ENCODE measurements at regions not wholly inside any gene's neighbourhood (a gene's known extent, or its start where the extent isn't known, plus 50 kb on each side); places are given as distances from the start of the nearest gene placed in this dataset.
"Not testable (repeated sequence)": the region's sequence is repeated elsewhere in the genome, so short reads cannot be mapped to it uniquely, and the experiment has no call there.

DNA sequence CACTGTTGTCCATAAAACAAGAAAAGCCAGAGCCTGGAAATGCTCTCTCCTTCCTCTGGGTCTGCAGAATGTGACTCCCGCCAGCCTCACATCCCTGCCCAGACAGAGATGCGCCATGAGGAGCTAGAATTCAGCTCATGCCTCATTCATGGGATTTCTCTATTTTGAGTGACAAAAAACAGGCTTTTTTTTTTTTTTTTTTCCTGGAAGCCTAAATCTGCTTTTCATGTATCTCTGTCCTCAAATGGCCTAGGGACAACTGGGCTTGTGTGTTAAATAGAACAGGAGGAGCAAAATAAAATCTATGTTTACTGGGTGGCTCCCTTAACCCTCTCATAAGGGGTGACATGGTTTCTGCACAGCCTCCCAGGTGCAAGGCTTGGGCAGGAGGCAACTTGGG lies 679.7 kb upstream of the AUTS2 start:
- no peak for DNase-seq (ENCODE audit: low spot score)

DNA sequence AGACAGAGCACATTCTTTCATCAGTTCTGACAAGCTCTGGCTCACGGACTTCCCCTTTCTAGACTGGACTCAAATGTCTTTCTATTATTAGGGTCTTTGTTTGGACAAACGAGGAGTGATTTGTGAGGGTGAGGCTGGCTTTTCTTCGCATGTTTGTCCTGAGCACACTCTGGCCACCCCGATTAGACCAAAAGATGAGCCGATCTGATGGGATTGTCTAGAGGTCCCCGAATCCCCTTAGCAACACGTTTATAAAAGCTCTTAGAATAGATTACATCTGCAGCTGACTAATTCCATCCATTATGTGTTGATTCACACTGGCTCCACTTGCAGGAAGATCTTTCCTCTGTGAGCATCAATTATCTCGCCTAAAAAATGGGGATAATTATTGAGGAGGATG lies 675.4 kb upstream of the AUTS2 start:
- no peak for DNase-seq (ENCODE audit: low spot score)

DNA sequence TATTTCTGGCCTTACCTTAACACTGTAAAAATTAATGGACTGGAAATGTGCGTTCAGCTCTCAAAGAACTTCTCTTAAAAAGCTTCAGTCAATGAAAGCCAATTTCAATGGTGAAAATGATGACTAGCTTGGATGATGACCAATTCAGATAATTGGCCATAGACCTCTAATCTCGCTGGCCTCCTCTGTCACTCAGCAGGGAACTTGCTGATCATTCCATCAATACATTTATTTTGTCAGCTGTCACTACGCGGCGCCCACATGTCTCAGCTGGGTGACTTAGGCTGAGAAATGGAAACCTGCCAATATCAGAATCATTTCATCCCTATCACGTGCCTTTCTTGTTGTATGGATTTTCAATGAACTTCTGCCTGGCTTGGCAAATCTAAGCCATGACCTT lies 673.0 kb upstream of the AUTS2 start:
- DNase-seq (ENCODE audit: low spot score) = no peak

DNA sequence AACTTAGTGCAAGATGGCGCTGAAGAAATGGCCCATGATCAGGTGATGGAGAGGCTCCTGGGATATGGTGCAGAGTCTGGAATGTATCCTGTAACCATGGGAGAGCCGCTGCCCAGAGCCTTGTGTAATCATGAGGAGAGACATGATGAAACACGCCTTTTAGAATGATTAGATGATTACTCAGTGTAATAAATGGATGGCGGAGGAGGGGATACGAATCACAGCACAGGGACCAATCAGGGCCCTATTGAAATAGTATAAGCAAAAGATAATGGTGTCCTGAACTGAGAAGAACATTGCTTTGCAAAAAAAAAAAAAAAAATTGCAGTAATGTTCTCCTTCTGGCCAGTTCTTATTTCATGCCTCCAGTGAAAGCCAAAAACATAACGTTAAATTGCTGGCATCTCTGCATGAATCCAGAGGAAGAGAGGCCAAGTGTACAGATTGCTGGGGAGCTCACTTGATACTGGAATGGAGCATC lies 668.5 kb upstream of the AUTS2 start:
- no peak for DNase-seq (ENCODE audit: low spot score)

DNA sequence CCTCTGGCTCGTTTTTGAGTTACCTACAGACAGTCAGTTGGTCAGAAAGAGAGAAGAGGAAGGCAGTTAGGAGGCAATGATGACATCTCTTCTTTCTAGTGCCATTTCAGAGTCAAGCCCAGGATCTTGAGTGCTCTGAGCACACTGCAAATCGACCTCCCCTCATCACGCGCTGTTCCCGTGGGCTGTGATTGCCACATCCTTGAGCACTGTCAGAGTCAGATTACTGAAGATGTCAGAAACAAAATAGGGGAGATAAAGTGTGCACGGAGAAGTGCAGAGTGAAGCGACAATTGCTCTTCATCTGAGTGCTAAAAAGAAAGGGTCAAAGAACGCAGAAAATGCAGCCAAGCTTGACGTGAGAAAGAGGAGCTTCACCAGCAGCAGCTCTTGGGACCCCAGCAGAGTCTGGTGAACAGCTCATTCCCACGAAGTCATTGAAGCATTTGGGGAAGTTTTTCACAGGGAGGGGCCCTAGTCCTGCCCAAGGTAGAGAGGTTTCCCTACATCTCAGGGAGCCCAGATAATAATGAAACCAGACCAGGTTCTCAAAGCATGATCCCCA lies 661.7 kb upstream of the AUTS2 start:
- no peak for DNase-seq (ENCODE audit: low spot score)

DNA sequence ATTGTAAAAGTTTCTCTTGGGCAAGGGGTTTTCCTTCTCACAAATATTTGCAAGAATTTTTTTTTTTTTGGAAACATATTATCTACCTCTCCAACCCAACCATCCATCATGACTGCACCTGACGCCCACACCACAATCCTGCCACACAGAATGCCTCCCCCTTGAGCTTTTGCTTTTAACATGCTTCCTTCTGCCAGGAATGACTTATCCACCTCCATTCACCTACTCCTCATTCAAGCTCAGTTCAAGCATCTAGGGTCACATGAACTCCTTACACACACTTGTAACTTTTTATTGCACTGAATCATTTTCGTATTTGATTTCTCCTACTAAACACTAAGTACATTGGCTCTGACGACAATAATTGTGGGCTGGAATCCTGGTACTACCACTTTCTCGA lies 660.1 kb upstream of the AUTS2 start:
- no peak for DNase-seq (ENCODE audit: low spot score)

DNA sequence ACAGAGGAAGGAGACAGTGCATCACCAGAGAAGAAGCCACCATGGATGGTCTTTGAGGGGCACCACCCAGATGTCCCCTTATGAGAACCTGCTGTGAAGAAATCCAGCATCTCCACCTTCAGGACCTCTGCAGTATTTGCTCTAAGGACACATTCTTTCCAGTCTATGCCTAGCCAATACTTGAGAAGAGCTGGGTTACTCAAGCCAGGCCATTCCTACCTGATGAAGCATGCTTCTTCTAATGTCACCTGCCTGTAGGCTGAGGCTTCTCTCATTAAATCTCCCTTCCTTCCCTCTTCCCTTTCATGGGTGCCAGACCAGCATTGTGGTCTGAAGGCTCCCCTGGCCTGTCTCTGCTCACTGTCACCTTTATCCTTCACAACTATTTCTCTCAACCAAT lies 654.5 kb upstream of the AUTS2 start:
- DNase-seq (ENCODE audit: low spot score) = no peak

DNA sequence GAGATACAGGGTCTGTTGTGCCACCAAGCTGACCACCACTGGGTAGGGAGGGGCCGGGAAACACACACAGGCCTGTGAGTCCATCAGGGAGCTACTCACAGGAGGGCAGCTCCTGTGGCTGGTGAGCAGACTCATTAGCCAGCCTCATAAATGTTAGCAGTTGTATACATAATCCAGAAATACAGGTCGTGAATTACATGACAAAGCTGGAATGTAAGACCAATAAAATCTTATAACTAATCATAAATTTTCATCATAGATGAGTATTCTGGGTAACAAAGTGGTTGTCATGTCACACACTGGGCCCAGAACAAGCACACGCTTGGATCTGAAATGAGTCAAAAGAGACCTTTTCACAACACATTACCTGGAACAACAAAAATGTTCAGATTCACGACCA lies 642.6 kb upstream of the AUTS2 start:
- no peak for DNase-seq (ENCODE audit: low spot score)

DNA sequence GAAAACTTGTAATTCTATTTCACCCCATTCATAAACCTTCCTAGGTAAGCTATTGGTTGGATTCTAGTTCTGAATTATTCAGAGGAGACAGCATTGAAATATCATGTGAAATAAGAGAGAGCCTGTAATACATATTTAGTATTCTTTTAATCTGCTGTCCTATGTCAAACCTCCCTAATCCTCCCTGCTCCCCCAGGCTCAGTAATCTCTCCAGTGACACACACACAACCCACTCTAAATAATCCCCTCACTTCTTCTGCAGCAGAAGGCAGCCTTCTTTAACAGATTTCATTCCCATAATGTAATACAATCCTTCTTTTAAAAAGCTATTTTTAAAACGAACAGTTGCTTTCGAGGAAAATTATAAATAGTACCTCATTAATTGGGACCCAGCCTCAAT lies 639.7 kb upstream of the AUTS2 start:
- DNase-seq (ENCODE audit: low spot score) = no peak

DNA sequence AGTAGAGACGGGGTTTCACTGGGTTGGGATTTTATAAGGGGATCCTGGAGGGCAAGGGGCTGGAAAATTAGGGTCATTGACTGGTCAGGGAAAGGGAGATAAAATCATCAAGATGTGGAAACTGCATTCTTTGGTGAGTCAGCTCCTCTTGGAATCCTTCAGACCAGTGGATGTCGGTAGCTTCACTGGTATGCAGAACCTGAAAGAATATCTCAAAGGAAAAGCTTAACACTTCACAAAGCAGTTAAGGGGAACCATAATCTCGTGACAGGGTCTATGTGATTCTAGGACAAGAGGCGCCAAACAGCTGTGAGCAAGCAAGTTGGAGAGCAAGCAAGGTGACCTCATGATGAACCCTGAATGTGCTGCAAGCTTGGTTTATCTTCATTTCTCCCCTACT lies 634.7 kb upstream of the AUTS2 start:
- DNase-seq (ENCODE audit: low spot score) = no peak

DNA sequence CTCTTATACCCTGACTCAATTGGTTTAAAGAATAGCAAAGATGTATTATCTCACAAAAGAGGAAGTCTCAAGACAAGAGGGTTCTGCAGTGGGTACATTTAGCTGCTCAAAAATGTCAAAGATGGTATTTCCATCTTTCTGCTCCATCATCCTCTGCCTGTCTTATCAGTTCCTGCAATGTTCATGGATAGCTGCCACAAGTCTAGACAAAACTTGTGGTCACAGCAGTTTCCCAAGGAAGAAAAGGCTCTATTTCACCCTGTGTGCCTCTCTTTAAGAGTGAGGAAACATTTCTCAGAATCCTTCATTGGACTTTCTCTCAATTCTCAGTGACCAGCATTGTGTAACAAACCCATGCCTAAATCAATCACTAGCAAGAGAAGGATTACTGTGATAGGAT lies 634.2 kb upstream of the AUTS2 start:
- DNase-seq (ENCODE audit: low spot score) = no peak

DNA sequence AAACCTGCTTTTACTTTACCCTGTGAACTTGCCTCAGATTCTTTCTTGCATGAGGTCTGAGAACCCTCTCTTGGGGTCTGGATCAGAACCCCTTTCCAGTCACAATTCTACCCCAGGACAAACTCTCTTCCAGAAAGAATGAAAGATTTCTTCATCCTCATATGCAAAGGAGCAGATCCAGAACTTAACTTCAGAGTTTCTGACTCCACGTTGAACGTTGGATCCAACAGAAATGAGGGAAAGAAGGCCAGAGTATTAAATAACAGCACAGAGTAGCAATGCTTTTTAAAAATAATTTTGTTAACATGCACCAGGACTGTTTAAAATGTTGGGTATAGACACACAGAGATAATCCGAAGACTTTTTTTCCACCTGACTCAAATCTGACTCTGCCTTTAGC lies 632.9 kb upstream of the AUTS2 start:
- no peak for DNase-seq (ENCODE audit: low spot score)

DNA sequence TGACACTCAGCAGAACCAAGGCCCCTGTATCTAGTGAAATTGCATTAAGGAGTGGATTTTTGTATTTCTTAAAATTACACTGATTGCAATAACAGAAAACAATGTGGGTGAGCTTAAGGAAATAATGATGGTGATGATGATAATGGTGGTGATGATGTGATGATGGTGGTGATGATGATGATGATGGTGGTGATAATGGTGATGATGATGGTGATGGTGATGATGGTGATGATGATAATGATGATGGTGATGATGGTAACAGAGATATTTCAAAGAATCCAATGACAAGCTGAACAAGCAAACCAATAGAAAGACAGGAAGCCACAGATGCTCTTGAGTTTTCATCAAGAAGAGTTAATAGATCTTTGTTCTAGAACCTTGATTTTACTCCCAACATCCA lies 630.7 kb upstream of the AUTS2 start:
- DNase-seq (ENCODE audit: low spot score) = no peak

DNA sequence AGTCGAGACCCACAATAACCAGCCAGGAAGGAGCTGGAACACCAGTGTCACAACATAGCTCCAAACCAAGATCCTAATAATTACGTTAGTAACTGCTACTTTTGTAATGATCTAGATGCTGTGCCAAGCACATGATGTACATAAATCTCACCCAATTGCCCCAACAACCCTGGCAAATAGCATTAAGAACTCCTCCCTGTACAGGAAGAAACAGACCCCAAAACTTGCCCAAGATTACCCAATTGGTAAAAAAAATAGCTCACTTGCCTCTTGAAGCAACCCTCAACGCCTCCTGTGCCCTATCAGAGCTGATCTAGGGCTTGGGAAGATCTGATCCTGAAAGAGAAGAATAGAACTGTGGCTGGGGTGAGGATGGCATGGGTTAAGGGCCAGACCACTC lies 628.7 kb upstream of the AUTS2 start:
- DNase-seq (ENCODE audit: low spot score) = no peak

DNA sequence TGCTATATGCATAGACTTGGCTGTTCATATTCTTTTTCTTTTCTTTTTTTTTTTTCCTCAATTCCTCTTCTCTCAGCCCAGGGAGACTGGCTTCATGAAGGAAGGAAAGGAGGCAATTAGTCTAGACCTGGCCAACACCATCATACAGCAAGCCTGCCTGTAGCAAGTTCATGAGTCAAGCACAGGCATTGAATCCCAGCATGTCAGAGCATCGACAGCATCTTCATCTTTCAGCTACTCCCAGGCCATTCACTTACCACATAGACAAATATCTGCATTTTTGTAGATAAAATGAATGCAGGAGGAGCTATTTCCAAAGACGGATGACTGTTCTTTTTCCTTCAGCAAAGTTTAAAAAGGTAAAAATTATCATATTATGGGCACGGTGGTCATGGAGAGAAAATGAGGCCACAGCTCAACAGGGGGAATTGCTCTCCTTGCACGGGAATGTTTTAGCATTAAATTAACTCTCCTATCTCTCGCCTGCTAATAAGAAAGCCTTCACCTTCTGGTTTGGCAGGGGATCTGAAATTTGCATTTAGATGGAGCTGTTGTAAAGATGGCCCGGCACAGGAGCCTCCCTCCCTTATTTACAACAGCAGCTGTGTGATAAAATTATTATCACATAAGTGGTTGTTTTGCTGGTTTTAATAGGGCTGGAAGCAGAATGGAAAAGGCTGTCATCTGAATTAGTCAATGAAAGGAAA lies 626.5 kb upstream of the AUTS2 start:
- no peak for DNase-seq (ENCODE audit: low spot score)

DNA sequence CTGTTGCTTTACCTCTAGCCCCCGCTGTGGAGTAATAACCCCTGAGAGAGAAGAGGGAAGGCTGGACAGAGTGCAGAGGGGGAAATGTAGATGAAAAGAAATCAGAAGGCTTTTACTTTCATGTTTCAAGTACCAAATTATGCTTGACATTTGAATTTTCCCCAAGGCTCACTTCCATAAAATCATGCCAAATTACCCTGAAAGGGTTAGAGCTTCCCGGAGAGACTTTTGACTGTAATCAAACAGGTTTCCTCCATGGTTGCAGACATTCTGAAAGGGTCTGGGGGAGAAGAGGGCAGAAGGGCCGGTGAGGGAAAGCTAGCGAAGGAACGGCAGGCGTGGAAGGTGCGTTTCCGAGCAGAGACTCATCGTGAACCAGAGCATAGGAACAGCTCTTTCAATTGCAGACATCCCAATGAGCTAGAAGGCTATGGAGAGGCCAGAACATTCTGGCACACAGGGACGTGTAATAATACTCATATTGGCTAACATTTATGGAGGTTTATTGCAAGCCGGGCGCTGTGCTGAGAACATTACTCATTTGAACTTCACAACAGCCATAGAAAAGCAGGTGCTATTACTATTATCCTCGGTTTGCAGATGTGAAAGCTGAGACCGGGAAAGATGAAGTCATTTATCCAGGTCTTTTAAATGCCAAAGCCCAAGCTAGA lies 620.8 kb upstream of the AUTS2 start:
- DNase-seq (ENCODE audit: low spot score) = no peak

DNA sequence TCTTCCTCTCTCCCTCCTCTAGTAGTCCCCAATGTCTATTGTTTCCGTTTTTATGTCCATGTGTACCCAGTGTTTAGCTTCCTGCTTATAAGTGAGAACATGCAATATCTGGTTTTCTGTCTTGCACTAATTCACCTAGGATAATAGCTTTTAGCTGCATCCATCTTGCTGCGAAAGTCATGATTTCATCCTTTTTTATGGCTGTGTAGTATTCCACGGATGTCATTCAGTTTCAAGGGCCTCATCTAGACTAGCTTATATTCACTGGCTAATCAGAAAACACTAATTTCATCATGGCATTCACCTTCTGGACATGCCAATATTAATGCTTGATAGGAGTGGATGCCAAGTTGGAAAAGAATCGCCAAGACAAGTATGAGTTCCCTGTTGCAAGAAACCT lies 619.6 kb upstream of the AUTS2 start:
- DNase-seq (ENCODE audit: low spot score) = no peak

DNA sequence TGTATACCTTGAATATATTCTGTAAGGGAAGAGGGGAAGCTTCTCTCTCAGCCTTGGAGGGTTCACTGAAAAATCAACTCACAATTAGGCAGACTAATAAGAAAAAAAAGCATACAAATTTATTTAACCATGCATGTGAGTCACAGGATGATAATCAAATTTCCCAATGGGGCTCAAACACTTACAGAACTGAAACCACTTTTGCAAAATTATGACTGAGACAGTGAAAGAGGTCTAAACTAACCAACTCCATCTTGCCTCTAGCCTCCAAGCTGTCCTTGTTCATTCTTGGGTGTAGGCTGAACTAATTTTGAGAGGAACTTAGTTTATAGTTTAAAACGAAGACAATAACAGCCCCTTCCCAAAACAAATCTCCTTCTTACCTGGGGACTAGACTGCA lies 618.3 kb upstream of the AUTS2 start:
- no peak for DNase-seq (ENCODE audit: low spot score)

DNA sequence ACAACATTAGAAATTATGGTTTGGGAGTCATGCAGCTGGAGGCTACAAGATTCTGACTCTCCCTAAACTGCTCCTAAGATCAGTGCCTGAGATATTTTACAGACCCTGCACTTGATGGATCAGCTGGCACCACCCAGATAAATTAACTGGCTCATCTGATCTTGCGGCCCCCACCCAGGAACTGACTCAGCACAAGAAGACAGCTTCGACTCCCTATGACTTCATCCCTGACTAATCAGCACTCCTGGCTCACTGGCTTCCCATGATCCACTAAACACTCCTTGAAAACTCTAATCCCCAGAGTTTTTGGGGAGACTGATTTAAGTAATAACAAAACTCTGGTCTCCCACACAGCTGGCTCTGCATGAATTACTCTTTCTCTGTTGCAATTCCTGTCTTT lies 617.8 kb upstream of the AUTS2 start:
- not testable (repeated sequence) for DNase-seq (ENCODE audit: low spot score)

DNA sequence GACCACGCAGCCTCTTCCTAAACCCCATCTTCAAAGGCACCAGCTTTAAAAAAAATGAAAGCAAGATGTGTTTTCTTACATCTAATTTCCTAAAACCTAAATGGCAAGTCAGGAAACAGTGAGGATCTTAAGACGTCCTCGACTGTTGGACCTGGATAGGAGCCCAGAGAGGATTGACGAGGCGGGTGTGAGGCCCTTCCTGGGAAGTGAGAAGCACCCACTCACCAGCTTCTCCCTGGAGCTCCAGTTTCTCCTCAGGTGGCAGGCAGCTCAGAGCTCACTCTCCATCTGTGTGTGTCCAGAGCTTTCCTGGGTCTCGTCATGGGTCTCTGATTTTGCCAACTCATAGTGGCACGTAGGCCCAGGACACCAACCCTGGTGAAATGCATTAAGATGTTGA lies 614.0 kb upstream of the AUTS2 start:
- DNase-seq (ENCODE audit: low spot score) = no peak

DNA sequence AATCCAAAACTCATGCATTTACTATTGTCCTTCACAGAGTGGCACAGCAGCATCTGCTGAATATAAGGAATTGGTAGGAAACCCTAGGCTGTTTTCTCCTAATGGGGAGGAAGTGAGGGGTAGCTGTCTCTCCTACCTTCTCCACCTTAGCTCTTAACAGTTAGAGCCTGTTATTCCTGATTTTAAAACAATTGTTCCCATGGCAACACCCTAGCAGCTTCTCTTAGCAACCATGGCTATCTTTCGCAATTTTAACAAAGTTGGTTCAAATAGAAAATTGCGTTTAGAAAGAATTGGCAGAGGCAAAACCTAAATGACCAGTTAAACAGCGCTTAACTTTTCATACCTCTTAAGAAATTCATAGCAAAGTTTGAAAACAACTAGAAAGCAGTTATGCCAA lies 603.4 kb upstream of the AUTS2 start:
- DNase-seq (ENCODE audit: low spot score) = no peak

DNA sequence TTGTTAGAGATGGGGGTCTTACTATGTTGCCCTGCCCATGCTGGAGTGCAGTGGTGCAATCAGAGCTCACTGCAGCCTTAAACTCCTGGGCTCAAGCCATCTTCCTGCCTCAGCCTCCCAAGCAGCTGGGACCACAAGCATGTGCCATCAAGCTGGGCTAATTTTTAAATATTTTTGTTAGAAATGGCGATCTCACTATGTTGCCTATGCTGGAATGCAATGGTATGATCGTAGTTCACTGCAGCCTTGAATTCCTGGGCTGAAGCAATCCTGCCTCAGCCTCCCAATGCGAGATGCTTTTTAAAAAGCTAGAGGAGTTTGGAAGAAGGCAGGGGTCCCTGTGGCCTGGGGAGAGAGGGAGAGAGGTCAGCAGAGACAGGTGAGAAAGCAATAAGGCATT lies 600.1 kb upstream of the AUTS2 start:
- DNase-seq (ENCODE audit: low spot score) = no peak

DNA sequence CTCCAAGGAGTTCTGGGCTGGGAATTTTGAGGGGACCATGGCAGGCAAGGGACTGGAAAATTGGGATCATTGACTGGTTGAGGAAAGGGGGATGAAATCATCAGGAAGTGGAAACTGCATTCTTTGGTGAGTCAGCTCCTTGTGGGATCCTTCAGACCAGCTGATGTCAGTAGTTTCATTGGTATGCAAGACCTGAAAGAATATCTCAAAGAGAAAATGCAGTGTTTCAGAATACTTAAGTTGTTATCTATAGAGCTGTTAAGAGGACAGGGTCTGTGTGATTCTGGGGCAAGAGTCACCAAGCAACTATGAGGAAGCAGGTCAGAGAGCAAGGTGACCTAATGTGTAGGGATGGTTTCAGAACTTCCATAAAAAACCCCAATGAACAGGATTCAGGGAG lies 595.9 kb upstream of the AUTS2 start:
- DNase-seq (ENCODE audit: low spot score) = no peak

DNA sequence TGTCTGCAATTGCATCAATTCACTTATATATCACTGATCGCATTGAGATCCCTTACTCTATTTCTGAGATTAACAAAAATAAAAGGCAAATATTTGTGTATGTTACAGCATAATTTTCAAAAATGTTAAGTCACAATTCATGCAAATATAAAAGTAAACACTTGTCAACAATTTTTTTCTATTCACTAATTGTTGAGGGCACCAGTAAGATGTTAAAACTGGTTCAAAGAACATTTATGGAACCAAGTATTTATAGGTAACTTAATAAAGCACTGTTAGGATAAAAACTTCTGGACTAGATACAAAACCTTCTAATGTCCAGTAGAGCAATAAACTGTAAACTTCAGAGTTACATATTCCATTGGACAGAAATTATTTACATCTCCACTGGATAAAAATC lies 586.1 kb upstream of the AUTS2 start:
- DNase-seq (ENCODE audit: low spot score) = no peak
